ENCODE measurements at regions not wholly inside any gene's neighbourhood (a gene's known extent, or its start where the extent isn't known, plus 50 kb on each side); places are given as distances from the start of the nearest gene placed in this dataset.

- Histone ChIP-seq H4K20me1 (ENCODE audit: insufficient read depth) (no peaks in the 10 kb centered on the region), H2AFZ (ENCODE audit: low read depth, low read length) (no peak overlapping the region), H3K9ac (ENCODE audit: low read length) (no peak overlapping the region), H3K4me2 (ENCODE audit: low read length) (no peak overlapping the region), H3K9me3 (ENCODE audit: low read length) (no peaks in the 10 kb centered on the region), H3K9me2 (ENCODE audit: insufficient read depth, low read length) (no peaks in the 10 kb centered on the region), H3K27me3 (ENCODE audit: insufficient read depth, low read depth, low read length) (no peaks in the 10 kb centered on the region), H3F3A (ENCODE audit: insufficient read depth, low read length, poor library complexity, severe bottlenecking) (no peaks in the 10 kb centered on the region), H3K79me2 (replicated peaks; ENCODE audit: insufficient read depth, low read length) (no peaks in the 10 kb centered on the region), H3K36me3 (ENCODE audit: insufficient read depth, low read length) (no peaks in the 10 kb centered on the region), H3K27ac (ENCODE audit: low read length) (no peak overlapping the region), H3K4me3 (ENCODE audit: low read length) (no peak overlapping the region)
- TF ChIP-seq MXI1 (conservative IDR thresholded peaks at IDR 0.05; ENCODE audit: poor library complexity, severe bottlenecking) = no peak
- TF ChIP-seq RAD21 (conservative IDR thresholded peaks at IDR 0.05) = no peak
- no peak for TF ChIP-seq TAF1 (IDR thresholded peaks at IDR 0.05; ENCODE audit: low read depth)
- TF ChIP-seq EP300 (conservative IDR thresholded peaks at IDR 0.05; ENCODE audit: poor library complexity, severe bottlenecking) = no peak
- no peak for TF ChIP-seq EZH2 (IDR thresholded peaks at IDR 0.05; ENCODE audit: borderline replicate concordance, insufficient read depth, low read length, poor library complexity, severe bottlenecking)
- TF ChIP-seq, protein P1, sequence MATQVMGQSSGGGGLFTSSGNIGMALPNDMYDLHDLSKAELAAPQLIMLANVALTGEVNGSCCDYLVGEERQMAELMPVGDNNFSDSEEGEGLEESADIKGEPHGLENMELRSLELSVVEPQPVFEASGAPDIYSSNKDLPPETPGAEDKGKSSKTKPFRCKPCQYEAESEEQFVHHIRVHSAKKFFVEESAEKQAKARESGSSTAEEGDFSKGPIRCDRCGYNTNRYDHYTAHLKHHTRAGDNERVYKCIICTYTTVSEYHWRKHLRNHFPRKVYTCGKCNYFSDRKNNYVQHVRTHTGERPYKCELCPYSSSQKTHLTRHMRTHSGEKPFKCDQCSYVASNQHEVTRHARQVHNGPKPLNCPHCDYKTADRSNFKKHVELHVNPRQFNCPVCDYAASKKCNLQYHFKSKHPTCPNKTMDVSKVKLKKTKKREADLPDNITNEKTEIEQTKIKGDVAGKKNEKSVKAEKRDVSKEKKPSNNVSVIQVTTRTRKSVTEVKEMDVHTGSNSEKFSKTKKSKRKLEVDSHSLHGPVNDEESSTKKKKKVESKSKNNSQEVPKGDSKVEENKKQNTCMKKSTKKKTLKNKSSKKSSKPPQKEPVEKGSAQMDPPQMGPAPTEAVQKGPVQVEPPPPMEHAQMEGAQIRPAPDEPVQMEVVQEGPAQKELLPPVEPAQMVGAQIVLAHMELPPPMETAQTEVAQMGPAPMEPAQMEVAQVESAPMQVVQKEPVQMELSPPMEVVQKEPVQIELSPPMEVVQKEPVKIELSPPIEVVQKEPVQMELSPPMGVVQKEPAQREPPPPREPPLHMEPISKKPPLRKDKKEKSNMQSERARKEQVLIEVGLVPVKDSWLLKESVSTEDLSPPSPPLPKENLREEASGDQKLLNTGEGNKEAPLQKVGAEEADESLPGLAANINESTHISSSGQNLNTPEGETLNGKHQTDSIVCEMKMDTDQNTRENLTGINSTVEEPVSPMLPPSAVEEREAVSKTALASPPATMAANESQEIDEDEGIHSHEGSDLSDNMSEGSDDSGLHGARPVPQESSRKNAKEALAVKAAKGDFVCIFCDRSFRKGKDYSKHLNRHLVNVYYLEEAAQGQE (IDR thresholded peaks at IDR 0.05; ENCODE audit: borderline replicate concordance) = no peak
- no peak for TF ChIP-seq POLR2AphosphoS5 (IDR thresholded peaks at IDR 0.05)
These were observed 1276.4 kb downstream of the SLC16A7 start for GRCh38 chr12:60872219-60872618.

- Histone ChIP-seq H3K27me3 (ENCODE audit: insufficient read depth, low read depth, low read length) (no peaks in the 10 kb centered on the region), H3F3A (ENCODE audit: insufficient read depth, low read length, poor library complexity, severe bottlenecking) (no peaks in the 10 kb centered on the region), H3K4me3 (ENCODE audit: low read length) (no peak overlapping the region), H3K9me2 (ENCODE audit: insufficient read depth, low read length) (no peaks in the 10 kb centered on the region), H2AFZ (ENCODE audit: low read depth, low read length) (no peak overlapping the region), H3K9ac (ENCODE audit: low read length) (no peak overlapping the region), H3K79me2 (replicated peaks; ENCODE audit: insufficient read depth, low read length) (no peaks in the 10 kb centered on the region), H3K9me3 (ENCODE audit: low read length) (no peaks in the 10 kb centered on the region), H4K20me1 (ENCODE audit: insufficient read depth) (no peaks in the 10 kb centered on the region), H3K36me3 (ENCODE audit: insufficient read depth, low read length) (no peaks in the 10 kb centered on the region), H3K4me2 (ENCODE audit: low read length) (no peak overlapping the region), H3K27ac (ENCODE audit: low read length) (no peak overlapping the region)
- TF ChIP-seq EZH2 (IDR thresholded peaks at IDR 0.05; ENCODE audit: borderline replicate concordance, insufficient read depth, low read length, poor library complexity, severe bottlenecking) (no peak), SMC3 (conservative IDR thresholded peaks at IDR 0.05; ENCODE audit: poor library complexity) (no peak), RAD21 (conservative IDR thresholded peaks at IDR 0.05) (no peak), MXI1 (conservative IDR thresholded peaks at IDR 0.05; ENCODE audit: poor library complexity, severe bottlenecking) (no peak), POLR2AphosphoS5 (IDR thresholded peaks at IDR 0.05) (no peak), EP300 (conservative IDR thresholded peaks at IDR 0.05; ENCODE audit: poor library complexity, severe bottlenecking) (no peak), TAF1 (IDR thresholded peaks at IDR 0.05; ENCODE audit: low read depth) (no peak)
- TF ChIP-seq, protein P1 (IDR thresholded peaks at IDR 0.05; ENCODE audit: borderline replicate concordance) = no peak
- TF ChIP-seq, protein P2, sequence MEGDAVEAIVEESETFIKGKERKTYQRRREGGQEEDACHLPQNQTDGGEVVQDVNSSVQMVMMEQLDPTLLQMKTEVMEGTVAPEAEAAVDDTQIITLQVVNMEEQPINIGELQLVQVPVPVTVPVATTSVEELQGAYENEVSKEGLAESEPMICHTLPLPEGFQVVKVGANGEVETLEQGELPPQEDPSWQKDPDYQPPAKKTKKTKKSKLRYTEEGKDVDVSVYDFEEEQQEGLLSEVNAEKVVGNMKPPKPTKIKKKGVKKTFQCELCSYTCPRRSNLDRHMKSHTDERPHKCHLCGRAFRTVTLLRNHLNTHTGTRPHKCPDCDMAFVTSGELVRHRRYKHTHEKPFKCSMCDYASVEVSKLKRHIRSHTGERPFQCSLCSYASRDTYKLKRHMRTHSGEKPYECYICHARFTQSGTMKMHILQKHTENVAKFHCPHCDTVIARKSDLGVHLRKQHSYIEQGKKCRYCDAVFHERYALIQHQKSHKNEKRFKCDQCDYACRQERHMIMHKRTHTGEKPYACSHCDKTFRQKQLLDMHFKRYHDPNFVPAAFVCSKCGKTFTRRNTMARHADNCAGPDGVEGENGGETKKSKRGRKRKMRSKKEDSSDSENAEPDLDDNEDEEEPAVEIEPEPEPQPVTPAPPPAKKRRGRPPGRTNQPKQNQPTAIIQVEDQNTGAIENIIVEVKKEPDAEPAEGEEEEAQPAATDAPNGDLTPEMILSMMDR (IDR thresholded peaks at IDR 0.05; ENCODE audit: poor library complexity, severe bottlenecking) = no peak
These were observed 1277.3 kb downstream of the SLC16A7 start for GRCh38 chr12:60872850-60873713.

All from neural cell (in vitro differentiated cells).